ENCODE measurements at regions not wholly inside any gene's neighbourhood (a gene's known extent, or its start where the extent isn't known, plus 50 kb on each side); places are given as distances from the start of the nearest gene placed in this dataset.
"Not testable (repeated sequence)": the region's sequence is repeated elsewhere in the genome, so short reads cannot be mapped to it uniquely, and the experiment has no call there.

- no peak for DNase-seq
Measured at GRCh38 chr3:80898211-80898610, 863.2 kb downstream of the GBE1 start.

GRCh38 chr3:80897005-80897404 lies 864.4 kb downstream of the GBE1 start:
- not testable (repeated sequence) for DNase-seq

GRCh38 chr3:80890571-80890970 lies 870.9 kb downstream of the GBE1 start:
- DNase-seq: no peak

GRCh38 chr3:80889535-80889934 lies 871.9 kb downstream of the GBE1 start:
- DNase-seq: no peak

- DNase-seq: no peak
Measured at GRCh38 chr3:80870476-80871041, 890.9 kb downstream of the GBE1 start.

- no peak for DNase-seq
Measured at GRCh38 chr3:80855482-80855881, 906.0 kb downstream of the GBE1 start.

GRCh38 chr3:80836395-80836794 lies 925.0 kb downstream of the GBE1 start:
- DNase-seq: no peak

GRCh38 chr3:80807577-80807976 lies 953.9 kb downstream of the GBE1 start:
- no peak for DNase-seq

GRCh38 chr3:80806673-80807072 lies 954.8 kb downstream of the GBE1 start:
- no peak for DNase-seq

GRCh38 chr3:80788914-80789313 lies 972.5 kb downstream of the GBE1 start:
- no peak for DNase-seq

- DNase-seq: no peak
Measured at GRCh38 chr3:80785875-80786274, 975.6 kb downstream of the GBE1 start.

- DNase-seq: no peak
Measured at GRCh38 chr3:80785475-80785874, 976.0 kb downstream of the GBE1 start.

- DNase-seq: no peak
Measured at GRCh38 chr3:80771085-80771484, 990.4 kb downstream of the GBE1 start.

- no peak for DNase-seq
Measured at GRCh38 chr3:80770106-80771074, 991.1 kb downstream of the GBE1 start.

- DNase-seq: no peak
Measured at GRCh38 chr3:80769683-80770082, 991.8 kb downstream of the GBE1 start.

- DNase-seq: no peak
Measured at GRCh38 chr3:80767604-80768003, 993.8 kb downstream of the GBE1 start.

GRCh38 chr3:80754969-80755368 lies 987.2 kb upstream of the ROBO1 start:
- DNase-seq: no peak

- DNase-seq: no peak
Measured at GRCh38 chr3:80753021-80753420, 985.2 kb upstream of the ROBO1 start.

- DNase-seq: no peak
Measured at GRCh38 chr3:80750637-80751036, 982.8 kb upstream of the ROBO1 start.

GRCh38 chr3:80734920-80735319 lies 967.1 kb upstream of the ROBO1 start:
- DNase-seq: no peak

- DNase-seq: no peak
Measured at GRCh38 chr3:80734483-80734882, 966.7 kb upstream of the ROBO1 start.

- DNase-seq: no peak
Measured at GRCh38 chr3:80733522-80734176, 965.9 kb upstream of the ROBO1 start.

- not testable (repeated sequence) for DNase-seq
Measured at GRCh38 chr3:80727561-80727960, 959.8 kb upstream of the ROBO1 start.
